Hepatocyte (in vitro differentiated cells): ENCODE measurements at regions not wholly inside any gene's neighbourhood (a gene's known extent, or its start where the extent isn't known, plus 50 kb on each side); places are given as distances from the start of the nearest gene placed in this dataset.

Experiments used
- DNase-seq: peaks from one replicate; pipeline ENCODE4 v3.0.0-alpha.2; 2016; ENCODE audit warnings: low spot score
- H2AFZ ChIP-seq: fragments of 200-600 bp; sonication (generic); 2 replicates; pipeline ENCODE4 v1.6.0; 2016; ENCODE audit warnings: antibody characterized with exemption, mild to moderate bottlenecking
- H3K27ac ChIP-seq: fragments of 200-600 bp; sonication (generic); 2 replicates; pipeline ENCODE4 v1.5.1; 2016; ENCODE audit warnings: mild to moderate bottlenecking
- H3K27me3 ChIP-seq: fragments of 200-600 bp; sonication (generic); 2 replicates; pipeline ENCODE4 v1.6.1; 2016
- H3K36me3 ChIP-seq: fragments of 200-600 bp; sonication (generic); replicated peaks from 2 replicates; pipeline ENCODE4 v1.5.1; 2016; ENCODE audit warnings: low read depth; ENCODE audit not compliant: insufficient read depth
- H3K4me1 ChIP-seq: fragments of 200-600 bp; sonication (generic); 2 replicates; pipeline ENCODE4 v1.5.1; 2016; ENCODE audit warnings: mild to moderate bottlenecking, moderate library complexity; ENCODE audit not compliant: insufficient read depth
- H3K4me2 ChIP-seq: fragments of 200-600 bp; sonication (generic); 2 replicates; pipeline ENCODE4 v1.6.0; 2016
- H3K4me3 ChIP-seq: fragments of 200-600 bp; sonication (generic); 2 replicates; pipeline ENCODE4 v1.5.1; 2016; ENCODE audit warnings: mild to moderate bottlenecking
- H3K79me2 ChIP-seq: fragments of 200-600 bp; sonication (generic); 2 replicates; pipeline ENCODE4 v1.6.0; 2017; ENCODE audit warnings: mild to moderate bottlenecking
- H3K9me2 ChIP-seq: fragments of 200-600 bp; sonication (generic); replicated peaks from 2 replicates; pipeline ENCODE4 v1.6.0; 2017; ENCODE audit warnings: mild to moderate bottlenecking; ENCODE audit not compliant: insufficient read depth
- H3K9me3 ChIP-seq: fragments of 200-600 bp; sonication (generic); 2 replicates; pipeline ENCODE4 v1.5.1; 2016; ENCODE audit warnings: low read depth, mild to moderate bottlenecking
- H4K20me1 ChIP-seq: fragments of 200-600 bp; sonication (generic); 2 replicates; pipeline ENCODE4 v1.6.0; 2016; ENCODE audit warnings: mild to moderate bottlenecking; ENCODE audit not compliant: insufficient read depth, poor library complexity, severe bottlenecking
- EZH2 ChIP-seq: fragments of 200-600 bp; sonication (generic); IDR thresholded peaks from 2 replicates; pipeline ENCODE4 v1.6.1; 2016; ENCODE audit warnings: antibody characterized with exemption, mild to moderate bottlenecking, borderline replicate concordance
- EZH2phosphoT487 ChIP-seq: fragments of 200-600 bp; sonication (generic); IDR thresholded peaks from one replicate; pipeline ENCODE4 v1.6.1; 2018; ENCODE audit warnings: antibody characterized with exemption, mild to moderate bottlenecking, low read depth, moderate library complexity; ENCODE audit not compliant: unreplicated experiment, severe bottlenecking
- WGBS: methylation state at CpG from one replicate; pipeline ENCODE4 v1.1.6; 2016; ENCODE audit warnings: low lambda C conversion rate; ENCODE audit errors: missing lambda C conversion rate; 5-methylcytosine and 5-hydroxymethylcytosine counted together
- TF ChIP-seq, protein P1 (sequence below): fragments of 200-600 bp; sonication (generic); IDR thresholded peaks from 2 replicates; pipeline ENCODE4 v1.5.1; 2016; ENCODE audit warnings: antibody characterized with exemption, mild to moderate bottlenecking; ENCODE audit not compliant: poor library complexity

DNA sequence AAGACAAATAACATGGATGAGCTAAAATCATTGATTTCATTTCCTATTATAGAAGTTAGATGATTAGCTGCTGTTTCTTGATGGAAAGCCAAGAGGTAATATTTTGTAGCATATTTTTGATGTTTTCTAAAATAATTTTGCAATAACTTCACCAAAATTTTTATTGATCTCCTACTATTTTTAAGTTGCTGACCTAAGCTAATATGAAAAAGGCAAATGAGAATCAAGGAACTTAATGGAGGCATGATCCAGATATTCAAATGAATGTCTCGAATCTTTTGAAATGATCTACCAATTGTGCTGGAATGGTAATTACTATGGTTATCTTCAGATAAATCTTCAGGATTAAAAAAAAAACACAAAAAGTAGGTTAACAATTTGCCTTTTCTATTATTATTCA lies 1591.4 kb upstream of the PCDH7 start:
- WGBS = 97% methylated on average over 1 of the region's 1 CpG

GRCh38 chr4:29131304-29131703 lies 1588.9 kb upstream of the PCDH7 start:
- no peaks in the 10 kb centered on the region for H3K4me1 ChIP-seq
- no peaks in the 10 kb centered on the region for H3K27me3 ChIP-seq
- no peak for DNase-seq
- H3K36me3 ChIP-seq = no peaks in the 10 kb centered on the region
- H3K27ac ChIP-seq = no peak overlapping the region
- H4K20me1 ChIP-seq = no peaks in the 10 kb centered on the region
- no peaks in the 10 kb centered on the region for H3K79me2 ChIP-seq
- H3K9me3 ChIP-seq = no peaks in the 10 kb centered on the region
- no peak overlapping the region for H3K4me2 ChIP-seq
- H3K4me3 ChIP-seq = no peak overlapping the region
- TF ChIP-seq EZH2 (no peak), EZH2phosphoT487 (no peak)
- TF ChIP-seq, protein P1, sequence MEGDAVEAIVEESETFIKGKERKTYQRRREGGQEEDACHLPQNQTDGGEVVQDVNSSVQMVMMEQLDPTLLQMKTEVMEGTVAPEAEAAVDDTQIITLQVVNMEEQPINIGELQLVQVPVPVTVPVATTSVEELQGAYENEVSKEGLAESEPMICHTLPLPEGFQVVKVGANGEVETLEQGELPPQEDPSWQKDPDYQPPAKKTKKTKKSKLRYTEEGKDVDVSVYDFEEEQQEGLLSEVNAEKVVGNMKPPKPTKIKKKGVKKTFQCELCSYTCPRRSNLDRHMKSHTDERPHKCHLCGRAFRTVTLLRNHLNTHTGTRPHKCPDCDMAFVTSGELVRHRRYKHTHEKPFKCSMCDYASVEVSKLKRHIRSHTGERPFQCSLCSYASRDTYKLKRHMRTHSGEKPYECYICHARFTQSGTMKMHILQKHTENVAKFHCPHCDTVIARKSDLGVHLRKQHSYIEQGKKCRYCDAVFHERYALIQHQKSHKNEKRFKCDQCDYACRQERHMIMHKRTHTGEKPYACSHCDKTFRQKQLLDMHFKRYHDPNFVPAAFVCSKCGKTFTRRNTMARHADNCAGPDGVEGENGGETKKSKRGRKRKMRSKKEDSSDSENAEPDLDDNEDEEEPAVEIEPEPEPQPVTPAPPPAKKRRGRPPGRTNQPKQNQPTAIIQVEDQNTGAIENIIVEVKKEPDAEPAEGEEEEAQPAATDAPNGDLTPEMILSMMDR = no peak
- H2AFZ ChIP-seq = no peak overlapping the region
- H3K9me2 ChIP-seq = no peaks in the 10 kb centered on the region
- WGBS = 89% methylated on average over 2 of the region's 2 CpGs

More for the DNA sequence above, 1591.4 kb upstream of the PCDH7 start:
- Histone ChIP-seq H3K4me3 (no peak overlapping the region), H3K36me3 (no peaks in the 10 kb centered on the region), H4K20me1 (no peaks in the 10 kb centered on the region), H3K9me2 (no peaks in the 10 kb centered on the region), H3K4me2 (no peak overlapping the region), H3K27ac (no peak overlapping the region), H3K9me3 (no peaks in the 10 kb centered on the region), H3K27me3 (no peaks in the 10 kb centered on the region), H3K79me2 (no peaks in the 10 kb centered on the region), H3K4me1 (no peaks in the 10 kb centered on the region), H2AFZ (no peak overlapping the region)
- DNase-seq = no peak
- TF ChIP-seq, protein P1 = no peak

DNA sequence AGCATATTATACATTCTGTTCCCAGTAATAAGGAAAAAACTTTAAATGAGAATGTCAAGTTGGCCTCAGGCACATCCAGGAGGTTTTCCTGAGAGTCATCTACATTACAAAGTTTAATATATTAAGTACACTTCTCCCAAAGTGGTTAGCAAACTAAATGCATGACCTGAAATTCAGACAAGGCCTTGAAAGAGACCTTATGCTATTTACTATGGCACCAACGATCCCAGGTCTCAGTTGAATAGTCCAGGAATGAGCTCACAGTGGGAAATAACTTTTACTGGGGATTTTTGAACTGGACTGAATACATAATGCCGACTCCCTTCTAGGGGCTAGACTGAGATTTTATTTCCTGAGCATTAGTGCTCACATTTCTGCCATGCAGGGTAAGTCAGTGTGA lies 1577.5 kb upstream of the PCDH7 start:
- WGBS = 82% methylated on average over 2 of the region's 2 CpGs
- H3K79me2 ChIP-seq = no peaks in the 10 kb centered on the region
- DNase-seq = no peak

More for the DNA sequence above, 1577.5 kb upstream of the PCDH7 start:
- Histone ChIP-seq H3K4me3 (no peak overlapping the region), H3K4me1 (no peaks in the 10 kb centered on the region), H3K27ac (no peak overlapping the region), H3K9me2 (no peaks in the 10 kb centered on the region), H3K4me2 (no peak overlapping the region), H2AFZ (no peak overlapping the region), H3K36me3 (no peaks in the 10 kb centered on the region), H4K20me1 (no peaks in the 10 kb centered on the region), H3K27me3 (no peaks in the 10 kb centered on the region), H3K9me3 (no peaks in the 10 kb centered on the region)
- TF ChIP-seq, protein P1 = no peak
- no peak for TF ChIP-seq EZH2phosphoT487
- TF ChIP-seq EZH2 = no peak
